D721Med (cell line): ENCODE measurements at regions not wholly inside any gene's neighbourhood (a gene's known extent, or its start where the extent isn't known, plus 50 kb on each side); places are given as distances from the start of the nearest gene placed in this dataset.

Experiments
- DNase-seq: peaks from one replicate; pipeline ENCODE4 v3.0.0; 2011; ENCODE audit warnings: low spot score; ENCODE audit not compliant: insufficient read length
- FAIRE-seq: peaks from 2 replicates; lab custom pipeline; 2011; peaks lifted over from hg19 to GRCh38; lab: Jason Lieb, UNC
- CTCF ChIP-seq: IDR thresholded peaks from 2 replicates; pipeline ENCODE4 v1.5.1; 2012; ENCODE audit warnings: mild to moderate bottlenecking, control low read depth; ENCODE audit not compliant: insufficient read depth; ENCODE audit errors: missing control alignments

- DNase-seq (peak; percentile 14), FAIRE-seq (no peak)
- no peak for TF ChIP-seq CTCF
Observed at GRCh38 chr5:105812304-105812703, 1858.4 kb downstream of the EFNA5 start.

GRCh38 chr5:105807951-105808350 is 1862.8 kb downstream of the EFNA5 start:
- DNase-seq (no peak), FAIRE-seq (no peak)
- no peak for TF ChIP-seq CTCF

- no peak for FAIRE-seq
- no peak for TF ChIP-seq CTCF
- DNase-seq, result no peak
Observed at GRCh38 chr5:105807290-105807689, 1863.4 kb downstream of the EFNA5 start.

GRCh38 chr5:105806596-105806995 is 1864.1 kb downstream of the EFNA5 start:
- no peak for TF ChIP-seq CTCF
- DNase-seq (no peak), FAIRE-seq (no peak)

GRCh38 chr5:105803431-105803830 is 1867.3 kb downstream of the EFNA5 start:
- FAIRE-seq (no peak), DNase-seq (no peak)
- no peak for TF ChIP-seq CTCF

- FAIRE-seq, result no peak
- TF ChIP-seq CTCF, result no peak
Observed at GRCh38 chr5:105794578-105794977, 1876.2 kb downstream of the EFNA5 start.

GRCh38 chr5:105789246-105789645 is 1881.5 kb downstream of the EFNA5 start:
- DNase-seq (no peak), FAIRE-seq (no peak)
- TF ChIP-seq CTCF, result no peak

More at GRCh38 chr5:105794578-105794977, 1876.2 kb downstream of the EFNA5 start:
- DNase-seq, result no peak
